Activated T-cell treated with anti-CD3 and anti-CD28 coated beads, Interleukin-2, amount 50 U/mL, for 24 hours (primary cell): ENCODE measurements at regions not wholly inside any gene's neighbourhood (a gene's known extent, or its start where the extent isn't known, plus 50 kb on each side); places are given as distances from the start of the nearest gene placed in this dataset.

ENCODE experiments used
- DNase-seq: peaks from one replicate; pipeline ENCODE4 v3.0.0-alpha.2; 2020
- H3K27ac Mint-ChIP-seq: 2 replicates; pipeline ENCODE4 v1.8.0; 2020; ENCODE audit warnings: mild to moderate bottlenecking, mixed read lengths
- H3K27me3 Mint-ChIP-seq: 2 replicates; pipeline ENCODE4 v1.8.0; 2020; ENCODE audit warnings: mixed read lengths
- H3K36me3 Mint-ChIP-seq: 2 replicates; pipeline ENCODE4 v1.8.0; 2020; ENCODE audit warnings: low read depth, mixed read lengths
- H3K4me1 Mint-ChIP-seq: 2 replicates; pipeline ENCODE4 v1.8.0; 2020; ENCODE audit warnings: low read depth, mixed read lengths
- H3K4me3 Mint-ChIP-seq: 2 replicates; pipeline ENCODE4 v1.8.0; 2020; ENCODE audit warnings: mild to moderate bottlenecking, moderate library complexity, mixed read lengths
- H3K9me3 Mint-ChIP-seq: 2 replicates; pipeline ENCODE4 v1.8.0; 2020; ENCODE audit warnings: mixed read lengths

DNA sequence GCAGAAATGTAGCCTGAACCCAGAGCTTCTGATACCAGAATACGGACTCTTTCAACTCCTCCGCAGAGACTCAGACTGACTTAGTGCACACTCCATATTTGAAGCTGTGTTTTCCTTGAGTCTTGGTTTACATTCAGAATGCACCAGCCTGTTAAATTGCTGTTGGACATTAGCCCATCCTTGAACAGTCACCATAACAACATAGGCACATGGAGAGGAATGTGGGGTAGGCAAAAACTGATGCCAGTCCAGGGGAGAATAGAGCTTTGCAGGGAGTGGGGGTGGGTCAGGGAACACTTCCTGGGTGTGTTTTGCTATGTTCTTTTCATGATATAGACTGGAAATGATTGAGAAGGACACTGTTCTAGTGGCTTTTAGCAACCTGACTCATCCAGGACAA lies 76.3 kb upstream of the CACNA1E start:
- H3K4me1 Mint-ChIP-seq: peaks cover 11% of the 10 kb centered on the region

DNA sequence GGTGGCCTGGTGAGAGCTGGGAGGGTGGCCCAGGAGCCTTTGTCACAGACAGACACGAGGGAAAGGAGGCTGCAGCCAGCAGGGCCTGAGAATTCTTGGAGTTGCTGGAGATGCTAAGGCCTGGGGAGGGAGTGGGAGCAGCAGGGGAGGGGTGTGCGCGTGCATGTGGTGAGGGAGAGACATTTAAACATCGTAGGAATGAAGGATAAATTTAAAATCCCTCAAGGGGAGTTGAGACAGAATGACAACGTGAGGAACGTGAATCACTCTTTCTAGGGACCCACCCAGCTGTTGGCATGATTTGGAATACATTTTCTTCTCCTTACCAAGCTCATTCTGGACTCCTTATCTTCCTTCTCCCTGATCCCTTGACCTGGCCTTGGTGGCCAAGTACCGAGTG lies 73.3 kb upstream of the CACNA1E start:
- H3K36me3 Mint-ChIP-seq: no peaks in the 10 kb centered on the region
- no peaks in the 10 kb centered on the region for H3K9me3 Mint-ChIP-seq
- peaks cover 11% of the 10 kb centered on the region for H3K4me1 Mint-ChIP-seq
- no peaks in the 10 kb centered on the region for H3K27me3 Mint-ChIP-seq
- no peak for DNase-seq
- H3K27ac Mint-ChIP-seq: no peak overlapping the region
- H3K4me3 Mint-ChIP-seq: no peak overlapping the region

More for the DNA sequence above, 76.3 kb upstream of the CACNA1E start:
- no peak for DNase-seq
- H3K4me3 Mint-ChIP-seq: no peak overlapping the region
- H3K27me3 Mint-ChIP-seq: no peaks in the 10 kb centered on the region
- no peaks in the 10 kb centered on the region for H3K36me3 Mint-ChIP-seq
- H3K27ac Mint-ChIP-seq: no peak overlapping the region
- no peaks in the 10 kb centered on the region for H3K9me3 Mint-ChIP-seq

- H3K36me3 Mint-ChIP-seq: no peaks in the 10 kb centered on the region
- H3K4me1 Mint-ChIP-seq: peaks cover 4% of the 10 kb centered on the region
- no peaks in the 10 kb centered on the region for H3K9me3 Mint-ChIP-seq
- DNase-seq: no peak
- no peak overlapping the region for H3K27ac Mint-ChIP-seq
- no peaks in the 10 kb centered on the region for H3K27me3 Mint-ChIP-seq
- no peak overlapping the region for H3K4me3 Mint-ChIP-seq
Measured at GRCh38 chr1:181412746-181413145, 70.6 kb upstream of the CACNA1E start.

DNA sequence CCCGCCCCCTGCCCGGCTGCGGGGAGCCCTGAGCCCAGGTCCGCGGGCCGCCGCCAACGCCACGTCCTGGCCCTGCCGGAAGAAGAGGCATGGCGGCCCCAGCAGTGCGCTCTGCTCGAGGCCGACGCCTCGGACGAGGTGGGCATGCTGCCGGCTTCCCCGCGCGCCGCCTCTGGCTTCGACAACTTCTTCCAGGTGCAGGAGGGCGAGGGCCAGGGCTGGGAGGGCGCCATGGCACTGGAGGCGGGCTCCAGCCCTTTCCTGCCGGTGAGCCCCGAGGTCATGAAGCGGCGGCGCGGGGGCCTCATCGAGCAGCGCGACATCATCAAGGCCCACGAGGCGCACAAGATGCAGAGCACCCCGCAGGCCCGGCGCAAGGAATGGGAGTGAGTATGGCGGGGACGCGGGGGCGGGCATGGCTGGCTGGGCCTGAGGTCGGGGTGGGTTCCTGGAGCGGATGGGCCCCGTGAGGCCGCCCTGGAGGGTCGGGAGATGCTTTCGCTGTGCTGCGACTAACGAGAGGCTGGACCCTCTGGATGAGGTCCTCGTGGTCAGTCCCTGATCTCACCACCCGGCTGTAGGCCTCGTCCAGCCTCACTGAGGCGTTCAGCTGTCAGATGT lies 70.0 kb upstream of the CACNA1E start:
- Mint-ChIP-seq H3K27ac (no peak overlapping the region), H3K9me3 (no peaks in the 10 kb centered on the region), H3K27me3 (no peaks in the 10 kb centered on the region), H3K4me1 (no peaks in the 10 kb centered on the region), H3K36me3 (no peaks in the 10 kb centered on the region), H3K4me3 (no peak overlapping the region)
- DNase-seq: no peak

DNA sequence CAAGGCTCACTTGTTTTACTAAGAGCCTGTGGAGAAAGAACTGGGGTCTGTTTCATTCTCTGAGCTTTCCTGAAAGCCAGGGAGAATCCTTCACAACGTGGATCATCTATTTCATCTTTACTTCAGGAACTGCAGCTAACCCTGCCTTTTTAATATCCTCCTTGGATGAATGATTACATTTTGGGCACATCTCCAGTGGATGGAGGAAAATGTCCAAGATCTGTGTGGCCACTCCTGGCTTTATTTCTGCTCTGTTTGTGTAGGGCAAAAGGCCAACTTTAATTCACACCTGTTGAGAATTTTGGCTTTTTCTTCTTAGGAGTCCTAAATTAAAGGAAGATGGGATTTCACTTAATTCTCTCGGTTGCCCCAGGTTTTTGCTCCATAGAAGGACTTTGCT lies 69.5 kb upstream of the CACNA1E start:
- H3K36me3 Mint-ChIP-seq: no peaks in the 10 kb centered on the region

DNA sequence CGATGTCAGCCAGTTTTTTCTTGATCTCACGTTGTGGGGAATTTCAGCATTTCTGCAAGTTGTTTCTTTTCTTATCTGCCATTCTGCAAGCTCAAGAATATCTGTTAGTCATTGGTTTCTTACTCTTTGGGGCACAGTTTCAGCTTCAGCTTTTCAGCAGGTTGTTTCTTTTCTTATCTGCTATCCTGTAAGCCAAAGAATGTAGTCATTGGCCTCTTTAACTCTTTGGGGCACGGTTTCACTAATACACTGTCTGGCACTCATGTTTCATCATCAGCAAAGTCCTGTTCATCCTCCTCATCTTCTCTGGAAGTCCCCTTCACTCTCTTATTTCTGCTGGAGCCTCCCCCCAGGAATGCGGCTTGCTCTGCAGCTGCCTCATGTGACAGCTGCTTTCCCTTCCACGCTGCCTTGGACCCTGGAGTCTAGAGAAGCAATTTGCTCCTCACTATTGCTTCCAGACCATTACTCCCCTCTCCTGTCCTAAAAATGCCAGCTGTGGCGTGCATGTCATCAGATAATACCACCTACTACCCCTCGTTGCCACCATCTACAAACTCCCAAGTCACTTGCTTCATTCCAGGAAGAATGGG lies 67.0 kb upstream of the CACNA1E start:
- Mint-ChIP-seq H3K4me3 (no peak overlapping the region), H3K27me3 (no peaks in the 10 kb centered on the region), H3K27ac (no peak overlapping the region), H3K36me3 (no peaks in the 10 kb centered on the region), H3K4me1 (no peaks in the 10 kb centered on the region), H3K9me3 (no peaks in the 10 kb centered on the region)
- no peak for DNase-seq

More for the DNA sequence above, 69.5 kb upstream of the CACNA1E start:
- H3K27me3 Mint-ChIP-seq: no peaks in the 10 kb centered on the region
- no peaks in the 10 kb centered on the region for H3K4me1 Mint-ChIP-seq
- no peaks in the 10 kb centered on the region for H3K9me3 Mint-ChIP-seq
- H3K4me3 Mint-ChIP-seq: no peak overlapping the region
- no peak for DNase-seq
- H3K27ac Mint-ChIP-seq: no peak overlapping the region

DNA sequence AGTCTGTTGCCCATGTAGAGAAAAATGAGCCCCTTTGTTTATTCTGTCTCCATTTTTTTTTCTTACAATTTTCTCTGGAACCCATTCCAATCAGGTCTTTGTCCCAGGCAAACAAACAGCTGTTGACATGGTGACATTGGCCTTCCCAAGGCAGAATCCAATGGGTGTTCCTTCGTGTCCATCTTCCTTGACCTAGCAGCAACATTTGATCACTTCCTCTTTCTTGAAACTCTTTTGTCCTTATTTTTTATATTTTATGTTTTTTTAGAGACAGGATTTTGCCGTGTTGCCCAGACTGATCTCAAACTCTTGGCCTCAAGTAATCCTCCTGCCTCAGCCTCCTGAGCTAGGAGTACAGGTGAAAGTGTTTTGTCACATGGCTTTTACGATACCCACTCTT lies 65.4 kb upstream of the CACNA1E start:
- Mint-ChIP-seq H3K27me3 (no peaks in the 10 kb centered on the region), H3K9me3 (no peaks in the 10 kb centered on the region), H3K27ac (no peak overlapping the region), H3K4me1 (no peaks in the 10 kb centered on the region), H3K36me3 (no peaks in the 10 kb centered on the region), H3K4me3 (no peak overlapping the region)
- no peak for DNase-seq

- peak; percentile 45 for DNase-seq
- Mint-ChIP-seq H3K27me3 (peaks cover 26% of the 10 kb centered on the region), H3K9me3 (no peaks in the 10 kb centered on the region), H3K4me1 (peaks cover 18% of the 10 kb centered on the region), H3K4me3 (no peak overlapping the region), H3K36me3 (no peaks in the 10 kb centered on the region), H3K27ac (no peak overlapping the region)
Measured at GRCh38 chr1:181423301-181423918, 59.9 kb upstream of the CACNA1E start.

DNA sequence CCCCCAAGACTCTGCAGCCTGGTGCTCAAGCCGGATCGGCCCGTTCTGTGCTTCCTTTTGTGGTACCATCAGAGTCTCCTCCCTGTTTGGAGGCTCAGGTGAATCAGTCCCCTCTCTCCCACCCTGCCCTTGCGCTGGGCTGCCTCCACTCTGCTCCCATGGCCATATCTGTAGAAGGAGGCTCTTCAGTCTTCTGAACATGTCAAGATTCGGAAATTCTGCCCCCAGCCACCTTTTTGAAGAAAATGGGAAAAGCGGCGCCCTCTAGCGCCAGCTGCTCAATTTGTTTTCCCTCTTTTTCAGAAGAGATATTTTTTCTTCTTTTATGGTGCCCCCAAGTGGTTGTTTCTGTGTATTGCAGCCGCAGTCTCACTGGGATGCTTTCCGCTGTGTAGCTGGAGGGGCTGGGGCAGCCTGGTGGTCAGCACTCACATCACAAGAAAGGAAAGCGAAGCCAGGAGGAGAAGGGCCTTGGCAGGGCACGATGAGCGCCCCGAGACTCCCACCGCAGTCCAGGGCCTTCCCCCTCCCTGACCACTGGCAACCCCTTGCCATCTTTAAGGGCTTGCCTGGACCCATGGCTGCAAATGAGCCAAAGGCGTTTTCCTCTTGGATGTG lies 58.4 kb upstream of the CACNA1E start:
- Mint-ChIP-seq H3K4me1 (peaks cover 18% of the 10 kb centered on the region), H3K9me3 (no peaks in the 10 kb centered on the region), H3K27ac (no peak overlapping the region), H3K27me3 (peaks cover 28% of the 10 kb centered on the region), H3K4me3 (peak overlapping the region; percentile 56), H3K36me3 (no peaks in the 10 kb centered on the region)
- peak; percentile 85 for DNase-seq

DNA sequence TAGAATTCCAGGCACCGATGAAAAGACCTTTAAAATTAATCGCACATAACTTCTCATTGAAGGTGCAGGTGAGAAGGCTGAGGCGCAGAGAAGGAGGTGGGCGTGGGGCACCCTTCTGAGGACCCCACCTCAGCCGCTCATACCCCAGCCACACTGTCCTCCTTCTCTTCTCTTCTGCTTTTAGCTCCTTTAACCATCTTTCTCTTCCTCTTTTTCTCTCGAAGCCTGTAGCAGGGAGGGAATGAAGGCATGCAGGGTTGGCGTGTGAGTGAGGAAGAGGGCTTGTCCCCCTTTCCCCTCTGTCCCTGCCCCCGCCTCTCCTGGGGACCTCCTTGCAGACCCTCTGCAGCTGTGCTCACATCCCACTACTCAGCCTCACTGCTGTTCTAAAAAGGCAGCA lies 57.8 kb upstream of the CACNA1E start:
- Mint-ChIP-seq H3K4me3 (no peak overlapping the region), H3K27me3 (peaks cover 28% of the 10 kb centered on the region), H3K27ac (no peak overlapping the region), H3K9me3 (no peaks in the 10 kb centered on the region), H3K36me3 (no peaks in the 10 kb centered on the region), H3K4me1 (peaks cover 18% of the 10 kb centered on the region)
- DNase-seq: no peak

DNA sequence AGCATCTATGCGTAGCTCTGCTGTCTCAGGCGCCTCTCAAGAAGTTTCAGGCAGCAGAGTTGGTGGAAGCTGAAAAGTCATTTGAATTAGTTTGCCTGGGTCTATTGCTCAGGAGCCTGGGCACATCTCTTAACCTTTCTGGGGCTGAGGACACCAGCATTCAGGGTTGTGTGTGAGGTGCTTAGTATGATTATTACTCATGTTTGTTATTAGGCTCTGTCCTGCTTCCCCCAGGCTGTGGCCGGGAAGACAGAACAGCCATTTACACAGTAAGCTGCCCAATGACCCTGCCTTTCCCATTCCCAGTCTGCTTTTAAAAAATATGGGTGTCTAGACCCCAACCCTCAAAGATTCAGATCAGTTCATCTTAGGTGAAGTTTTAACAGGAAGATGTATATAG lies 53.9 kb upstream of the CACNA1E start:
- no peaks in the 10 kb centered on the region for H3K9me3 Mint-ChIP-seq
- no peaks in the 10 kb centered on the region for H3K36me3 Mint-ChIP-seq
- no peak overlapping the region for H3K27ac Mint-ChIP-seq
- no peak overlapping the region for H3K4me3 Mint-ChIP-seq
- peaks cover 39% of the 10 kb centered on the region for H3K27me3 Mint-ChIP-seq
- DNase-seq: no peak
- H3K4me1 Mint-ChIP-seq: peaks cover 8% of the 10 kb centered on the region

DNA sequence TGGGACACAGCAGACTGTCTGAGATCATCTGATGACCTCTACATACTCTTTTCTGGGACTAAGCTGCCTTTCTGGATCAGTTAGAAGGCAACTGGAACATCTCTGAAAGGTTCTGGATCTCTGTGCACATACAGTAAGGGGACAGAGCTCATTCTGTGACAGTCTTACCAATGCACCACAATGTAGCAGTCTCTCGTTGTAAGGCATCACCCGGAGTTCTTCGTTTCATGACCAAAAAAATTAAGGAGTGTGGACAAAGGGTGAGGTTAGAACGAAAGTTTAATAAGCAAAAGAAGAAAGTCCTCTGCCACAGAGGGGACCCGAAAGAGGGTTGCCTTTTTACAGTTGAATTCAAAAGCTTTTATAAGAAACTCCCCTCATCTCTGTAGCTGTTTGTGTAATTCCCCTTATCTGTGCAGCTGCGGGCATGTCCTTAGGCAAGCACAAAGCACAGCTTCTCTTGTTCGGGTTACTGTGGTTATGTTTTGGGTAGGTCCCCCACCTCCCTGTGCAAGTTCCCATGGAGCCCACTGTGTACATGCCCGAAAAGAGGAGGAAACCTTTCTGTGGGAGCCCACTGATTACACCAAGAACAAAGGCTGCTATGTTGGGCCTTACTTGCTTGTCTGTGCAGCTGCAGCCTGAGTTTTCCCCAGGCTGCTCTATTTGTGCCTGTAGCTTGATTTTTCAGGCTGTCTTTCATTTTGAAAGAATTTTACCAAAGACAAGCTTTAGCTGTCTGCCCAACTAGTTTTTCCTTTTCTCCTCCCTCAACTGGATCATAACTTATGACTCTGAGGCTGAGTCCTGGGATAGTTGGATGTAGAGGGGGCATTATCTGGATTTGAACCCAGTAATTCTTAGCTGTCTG lies 53.1 kb upstream of the CACNA1E start:
- Mint-ChIP-seq H3K27me3 (peaks cover 42% of the 10 kb centered on the region), H3K9me3 (no peaks in the 10 kb centered on the region), H3K36me3 (no peaks in the 10 kb centered on the region), H3K27ac (no peak overlapping the region), H3K4me1 (no peaks in the 10 kb centered on the region), H3K4me3 (no peak overlapping the region)
- DNase-seq: no peak
